Colon (tissue), 2 donors: ENCODE measurements at regions not wholly inside any gene's neighbourhood (a gene's known extent, or its start where the extent isn't known, plus 50 kb on each side); places are given as distances from the start of the nearest gene placed in this dataset.
"Not testable (repeated sequence)": the region's sequence is repeated elsewhere in the genome, so short reads cannot be mapped to it uniquely, and the experiment has no call there.

Experiments used
- FAIRE-seq: peaks from 2 replicates; lab custom pipeline; 2012; peaks lifted over from hg19 to GRCh38; lab: Jason Lieb, UNC
- donor health status: control.
- donor health status: control.

GRCh38 chr6:141393405-141394124, 739.2 kb upstream of the GJE1 start:
- FAIRE-seq, result no peak

- not testable (repeated sequence) for FAIRE-seq
Measured at GRCh38 chr6:141391135-141391534, 741.6 kb upstream of the GJE1 start.

DNA sequence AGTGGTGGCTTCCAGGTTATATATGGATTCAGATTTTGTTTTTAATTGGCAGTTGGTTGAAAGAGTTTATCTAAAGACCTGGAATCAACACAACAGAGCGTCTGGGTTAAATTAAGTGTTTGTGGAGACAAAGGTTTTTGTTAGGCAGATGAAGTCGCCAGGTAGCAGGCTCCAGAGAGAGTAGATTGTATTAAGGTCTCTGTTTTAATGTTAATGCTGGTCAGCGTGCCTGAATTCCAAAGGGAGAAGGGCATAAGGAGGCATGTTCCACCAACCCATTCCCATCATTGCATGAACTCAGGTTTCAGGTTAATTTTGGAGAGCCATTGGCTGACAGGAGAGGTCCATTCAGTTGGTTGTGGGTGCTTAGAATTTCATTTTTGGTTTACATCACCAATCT, 744.1 kb upstream of the GJE1 start:
- FAIRE-seq, result no peak

DNA sequence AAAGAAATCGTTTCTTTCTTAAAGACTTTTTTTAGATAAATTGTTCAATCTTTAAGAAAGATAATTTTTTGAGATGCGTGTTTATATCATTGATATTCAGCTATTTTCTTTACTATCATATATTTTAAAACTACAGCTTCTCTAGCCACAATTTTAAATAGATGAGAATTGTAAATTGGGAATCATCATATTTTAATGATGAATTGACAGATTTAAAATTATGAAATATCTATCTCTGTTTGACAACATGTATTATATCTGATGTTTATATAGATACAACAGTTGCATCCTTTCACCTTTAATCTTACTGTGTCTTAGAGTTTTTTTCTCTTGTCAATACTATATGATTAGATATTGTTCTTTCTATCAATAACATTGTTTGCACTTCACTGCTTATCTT, 762.3 kb upstream of the GJE1 start:
- no peak for FAIRE-seq

- FAIRE-seq, result not testable (repeated sequence)
Measured at GRCh38 chr6:141366796-141367195, 765.9 kb upstream of the GJE1 start.

DNA sequence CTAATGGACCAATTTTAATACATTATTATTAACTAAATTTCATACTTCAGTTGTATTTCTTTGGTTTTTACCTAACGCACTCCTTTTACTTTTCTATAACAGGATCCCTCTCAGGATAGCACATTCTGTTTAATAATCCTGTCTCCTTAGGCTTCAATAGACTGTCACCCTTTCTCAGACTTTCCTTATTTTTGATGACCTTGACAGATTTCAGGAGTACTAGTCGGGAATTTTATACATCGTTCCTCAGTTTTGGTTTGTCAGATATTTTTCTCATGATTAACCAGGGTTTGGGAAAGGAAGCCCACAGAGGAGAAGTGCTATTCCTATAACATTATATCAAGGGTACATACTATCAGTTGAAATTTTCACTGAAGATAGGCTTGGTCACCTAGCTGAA, 768.0 kb upstream of the GJE1 start:
- no peak for FAIRE-seq

GRCh38 chr6:141364232-141364631, 768.5 kb upstream of the GJE1 start:
- FAIRE-seq, result no peak

DNA sequence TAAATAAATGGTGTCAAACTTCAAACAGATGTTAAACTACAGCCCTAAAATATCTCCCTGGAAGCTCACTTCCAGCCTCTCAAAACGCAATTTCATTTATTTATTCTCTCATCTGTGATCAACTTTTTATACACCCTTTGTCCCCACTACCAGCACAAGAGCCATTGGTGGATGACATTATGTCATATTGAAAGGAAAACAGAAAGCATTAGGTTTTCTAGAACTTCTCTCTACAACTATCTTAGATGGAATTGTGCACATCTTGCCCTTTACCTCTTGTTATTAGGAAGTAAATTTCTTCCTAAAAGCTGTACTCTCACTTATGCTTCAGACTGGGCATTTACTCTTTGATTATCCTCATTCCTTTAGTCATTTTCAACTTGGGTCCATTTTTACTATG, 771.2 kb upstream of the GJE1 start:
- FAIRE-seq, result no peak

DNA sequence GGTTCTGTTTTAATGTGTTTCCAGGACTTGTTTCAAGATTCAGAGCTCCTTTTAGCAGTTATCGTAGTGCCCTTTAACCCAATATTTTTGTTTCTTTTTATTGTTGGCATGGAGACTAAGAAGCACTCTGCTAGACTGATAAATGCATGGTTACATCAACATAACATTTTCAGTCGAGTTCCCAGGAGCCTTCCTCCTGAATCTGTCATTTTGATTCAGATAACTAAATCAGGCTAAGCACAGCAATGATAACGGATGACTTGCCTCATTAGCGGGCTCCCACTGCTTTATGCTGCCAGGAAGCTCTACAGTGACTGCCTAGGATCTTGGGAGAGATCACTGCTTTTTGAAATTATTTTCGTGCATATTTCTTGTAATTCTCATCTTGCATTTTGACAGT, 772.8 kb upstream of the GJE1 start:
- no peak for FAIRE-seq

DNA sequence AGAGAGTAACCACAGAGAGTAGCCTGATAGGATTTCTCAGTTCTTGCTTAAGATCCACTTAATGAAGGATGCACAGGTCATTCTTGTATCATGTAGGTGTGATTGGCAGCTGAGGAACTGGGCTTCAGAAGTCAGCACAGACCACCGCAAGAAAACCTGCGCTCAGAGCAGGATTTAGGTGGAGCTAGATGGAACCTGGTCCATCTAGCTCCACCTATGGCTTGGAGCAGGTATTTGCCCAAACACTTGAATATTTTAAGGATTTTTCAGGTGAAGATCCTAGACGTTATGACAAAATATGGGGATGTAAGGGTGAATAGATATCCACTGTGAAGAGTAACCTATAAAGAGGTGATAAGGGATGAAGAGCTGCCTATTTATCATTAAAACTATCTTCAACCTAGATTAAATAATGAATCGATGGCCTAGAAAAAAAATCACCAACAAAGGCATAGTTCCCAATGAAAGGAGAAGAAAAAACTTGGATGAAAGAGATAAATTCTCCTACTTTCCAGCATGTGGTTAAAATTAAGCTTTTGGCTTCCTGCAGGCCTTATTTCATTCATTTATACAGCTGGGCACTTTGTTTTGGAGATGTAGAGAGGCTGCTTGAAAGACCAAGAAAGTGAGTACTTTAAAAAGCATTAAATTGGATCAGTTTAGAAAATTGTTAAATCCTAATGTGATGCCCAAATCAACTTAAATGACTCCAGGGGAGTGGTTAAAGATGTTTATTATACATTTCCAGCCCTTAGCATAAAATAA, 778.4 kb upstream of the GJE1 start:
- FAIRE-seq, result no peak

GRCh38 chr6:141351721-141352120, 781.0 kb upstream of the GJE1 start:
- no peak for FAIRE-seq

DNA sequence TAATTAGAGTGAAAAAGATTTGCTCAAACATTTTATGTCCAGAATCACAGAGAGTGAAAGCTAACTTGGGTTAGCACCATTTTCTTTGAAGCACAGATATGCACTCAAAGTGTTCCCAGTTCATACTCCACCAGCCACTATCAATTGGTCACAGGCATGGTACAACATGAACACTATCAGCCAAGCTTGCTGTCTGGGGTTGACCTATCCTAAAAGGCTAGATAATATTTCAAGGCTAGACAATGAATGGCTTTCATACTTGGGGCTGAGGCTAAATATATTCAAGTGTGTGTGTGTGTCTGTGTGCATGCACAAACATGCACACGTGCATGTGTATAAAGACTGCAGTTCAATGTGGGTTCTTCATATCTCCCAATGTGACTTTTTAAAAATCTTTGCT, 783.0 kb upstream of the GJE1 start:
- FAIRE-seq, result no peak

- no peak for FAIRE-seq
Measured at GRCh38 chr6:141347906-141348492, 784.7 kb upstream of the GJE1 start.

DNA sequence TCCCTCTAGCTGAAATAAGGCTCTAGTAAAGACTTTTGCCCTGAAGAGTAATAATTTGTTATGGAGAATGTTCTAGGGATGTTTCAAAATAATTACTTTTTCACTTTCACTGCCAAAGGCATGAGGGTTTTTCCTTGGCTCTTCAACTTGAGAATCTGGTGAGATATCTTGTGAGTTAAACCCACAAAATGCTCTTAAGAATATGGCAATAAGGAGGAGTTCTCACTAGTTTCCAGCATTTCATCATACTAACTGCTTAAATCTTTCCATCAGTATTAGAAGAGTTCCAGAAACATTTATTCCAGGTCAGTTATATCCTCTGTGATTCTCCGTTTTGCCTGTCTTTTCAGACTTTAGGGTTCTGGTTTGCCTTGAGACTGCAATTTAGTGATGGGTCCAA, 785.6 kb upstream of the GJE1 start:
- FAIRE-seq, result no peak

DNA sequence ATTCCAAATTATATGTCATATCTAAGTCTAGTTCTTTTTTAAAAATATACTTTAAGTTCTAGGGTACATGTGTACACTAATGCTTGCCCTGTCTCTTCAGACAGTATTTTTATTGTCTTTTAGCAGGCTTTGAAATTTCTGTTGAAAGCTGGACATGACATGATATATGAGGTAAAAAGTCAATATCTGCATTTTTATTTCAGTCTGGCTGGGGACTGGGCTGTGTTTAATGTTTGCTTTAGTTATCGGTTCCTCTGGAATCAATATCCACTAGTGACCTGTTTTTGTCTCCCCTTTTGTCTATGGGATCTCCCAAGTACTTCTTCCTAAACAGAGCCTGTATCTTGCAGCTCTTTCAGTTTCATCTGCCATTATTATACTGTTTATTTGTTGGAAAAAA, 786.2 kb upstream of the GJE1 start:
- FAIRE-seq, result no peak

GRCh38 chr6:141337191-141337590, 795.5 kb upstream of the GJE1 start:
- FAIRE-seq, result no peak

DNA sequence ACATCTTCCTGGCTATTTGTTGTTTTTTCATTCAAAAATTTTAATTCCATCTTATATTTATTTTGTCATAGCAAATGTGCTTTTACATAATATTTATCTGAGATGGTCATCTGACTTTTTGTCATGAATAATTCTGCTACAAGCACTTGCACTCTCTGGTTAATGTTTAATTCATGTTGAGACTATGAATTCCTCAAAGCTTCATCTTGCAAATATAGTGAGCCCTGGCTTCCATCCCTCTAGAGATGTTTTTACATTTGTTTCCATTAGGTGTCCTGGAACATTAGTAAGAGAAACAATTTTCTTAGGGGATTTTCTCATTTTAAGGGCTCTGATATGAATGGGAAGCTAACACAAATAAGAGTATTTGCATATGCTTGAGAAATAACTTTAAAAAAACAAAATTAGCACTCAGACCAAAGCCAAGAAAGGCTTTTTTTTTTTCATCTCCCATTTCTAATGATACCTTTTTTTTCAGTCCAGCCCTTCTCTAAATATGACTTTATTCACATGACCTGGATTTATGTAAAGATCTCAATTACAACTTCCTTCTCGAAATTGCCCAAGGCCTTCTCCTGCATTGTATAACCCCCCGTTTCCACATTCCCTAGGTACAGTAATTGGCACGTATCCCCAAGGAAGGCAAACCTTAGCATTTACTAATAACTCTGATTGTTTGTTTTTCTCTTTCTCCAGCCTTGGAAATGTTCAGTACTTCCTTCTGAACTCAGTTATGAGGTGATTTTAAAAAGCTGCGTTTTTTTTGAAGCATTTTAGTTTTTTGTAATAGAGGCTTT, 797.0 kb upstream of the GJE1 start:
- no peak for FAIRE-seq

- FAIRE-seq, result no peak
Measured at GRCh38 chr6:141326925-141327324, 805.8 kb upstream of the GJE1 start.

DNA sequence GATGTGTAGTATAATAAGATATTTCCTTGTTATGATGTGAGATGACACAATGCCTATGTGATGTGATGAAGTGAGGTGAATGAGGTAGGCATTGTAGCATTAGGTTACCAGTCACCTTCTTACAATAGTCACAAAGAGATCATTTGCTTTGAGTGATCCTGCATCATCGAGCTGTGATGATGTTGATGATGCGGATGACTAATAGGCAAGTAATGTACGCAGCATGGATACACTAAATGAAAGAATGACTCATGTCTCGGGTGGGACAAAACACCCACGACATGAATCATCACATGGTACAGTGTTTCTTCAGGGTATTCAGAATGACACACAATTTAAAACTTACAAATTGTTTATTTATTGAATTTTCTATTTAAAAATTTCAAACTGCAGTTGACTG, 806.3 kb upstream of the GJE1 start:
- no peak for FAIRE-seq

- FAIRE-seq, result no peak
Measured at GRCh38 chr6:141321493-141322347, 811.0 kb upstream of the GJE1 start.

GRCh38 chr6:141316236-141316635, 816.5 kb upstream of the GJE1 start:
- FAIRE-seq, result no peak

- FAIRE-seq, result no peak
Measured at GRCh38 chr6:141313986-141314385, 818.7 kb upstream of the GJE1 start.
